CD4-positive, alpha-beta memory T cell (primary cell): ENCODE measurements at regions not wholly inside any gene's neighbourhood (a gene's known extent, or its start where the extent isn't known, plus 50 kb on each side); places are given as distances from the start of the nearest gene placed in this dataset.

Source experiments
- CTCF ChIA-PET: fragments of 350-600 bp; sonication (Branson Sonifier 250); formaldehyde crosslinking; loops from one replicate; lab custom pipeline; 2021; ENCODE audit warnings: inconsistent platforms; ENCODE audit not compliant: partially characterized antibody; lab: Charles Lee
- POLR2A ChIA-PET: fragments of 350-600 bp; sonication (Branson Sonifier 250); formaldehyde crosslinking; loops from one replicate; lab custom pipeline; 2021; ENCODE audit not compliant: partially characterized antibody; lab: Charles Lee
- DNase-seq, 5 donors: peaks; one replicate each; pipeline versions ENCODE4 v3.0.0 to v3.0.0-alpha.2; 2020 to 2022; ENCODE audit warnings: mixed read lengths in 1 of 5
- H3K27ac ChIP-seq: one replicate; pipeline ENCODE4 v1.7.0; 2013; ENCODE audit warnings: low read depth, low read length
- H3K27me3 ChIP-seq: 2 replicates; pipeline ENCODE4 v1.7.0; 2013; ENCODE audit warnings: mild to moderate bottlenecking, low read length, moderate library complexity; ENCODE audit not compliant: insufficient read depth
- H3K36me3 ChIP-seq: 2 replicates; pipeline ENCODE4 v1.7.0; 2013; ENCODE audit warnings: mild to moderate bottlenecking, low read length, moderate library complexity; ENCODE audit not compliant: insufficient read depth
- H3K4me1 ChIP-seq: 2 replicates; pipeline ENCODE4 v1.7.0; 2013; ENCODE audit warnings: mild to moderate bottlenecking, low read length, moderate library complexity; ENCODE audit not compliant: insufficient read depth
- H3K4me3 ChIP-seq, 2 donors: one replicate each; pipeline ENCODE4 v1.7.0; 2013; ENCODE audit warnings: low read length in 2 of 2, mild to moderate bottlenecking in 1 of 2
- H3K9me3 ChIP-seq, 2 donors: one replicate each; pipeline ENCODE4 v1.7.0; 2013; ENCODE audit warnings: low read length in 2 of 2, control low read depth in 1 of 2; ENCODE audit not compliant: control insufficient read depth in 1 of 2
- H3K27ac Mint-ChIP-seq, 7 donors: one replicate each; pipeline ENCODE4 v1.8.0; 2020 to 2021; ENCODE audit warnings: mixed read lengths in 7 of 7, mild to moderate bottlenecking in 6 of 7, inconsistent platforms in 3 of 7, moderate library complexity in 3 of 7
- H3K27me3 Mint-ChIP-seq, 2 donors: one replicate each; pipeline ENCODE4 v1.8.0; 2020 to 2021; ENCODE audit warnings: mixed read lengths in 2 of 2
- H3K36me3 Mint-ChIP-seq, 2 donors: one replicate each; pipeline ENCODE4 v1.8.0; 2020 to 2021; ENCODE audit warnings: mixed read lengths in 2 of 2, inconsistent platforms in 1 of 2, mild to moderate bottlenecking in 1 of 2
- H3K4me1 Mint-ChIP-seq, 4 donors: one replicate each; pipeline ENCODE4 v1.8.0; 2020 to 2021; ENCODE audit warnings: mixed read lengths in 4 of 4, mild to moderate bottlenecking in 1 of 4
- H3K4me3 Mint-ChIP-seq, 8 donors: one replicate each; pipeline ENCODE4 v1.8.0; 2020 to 2021; ENCODE audit warnings: mixed read lengths in 8 of 8, mild to moderate bottlenecking in 7 of 8, moderate library complexity in 6 of 8, inconsistent platforms in 3 of 8
- H3K9me3 Mint-ChIP-seq, 8 donors: one replicate each; pipeline ENCODE4 v1.8.0; 2020 to 2021; ENCODE audit warnings: mixed read lengths in 8 of 8, mild to moderate bottlenecking in 5 of 8, inconsistent platforms in 3 of 8, moderate library complexity in 1 of 8
- intact Hi-C: fragments of 100-400 bp; cut with micrococcal nuclease; formaldehyde crosslinking; loops from one replicate; pipeline ENCODE4 v1.15.1; 2023

GRCh38 chr6:81451787-81452186 is 300.7 kb downstream of the TENT5A start:
- Mint-ChIP-seq H3K27ac (no peak overlapping the region), H3K4me3 (no peak overlapping the region), H3K27me3 (no peaks in the 10 kb centered on the region), H3K4me1 (no peaks in the 10 kb centered on the region), H3K9me3 (peaks cover 0 to 4% (median 0%) of the 10 kb centered on the region in 8 donors), H3K36me3 (no peaks in the 10 kb centered on the region)
- ChIA-PET POLR2A (no interaction called here), CTCF (no interaction called here)
- H3K27me3 ChIP-seq: no peaks in the 10 kb centered on the region
- no peaks in the 10 kb centered on the region for H3K4me1 ChIP-seq
- H3K27ac ChIP-seq: no peak overlapping the region
- H3K36me3 ChIP-seq: no peaks in the 10 kb centered on the region
- H3K4me3 ChIP-seq: no peak overlapping the region
- no peaks in the 10 kb centered on the region for H3K9me3 ChIP-seq
- DNase-seq: no peak
- intact Hi-C loops: no loop called here

GRCh38 chr6:81450180-81450579 is 302.3 kb downstream of the TENT5A start:
- Histone ChIP-seq H3K4me1 (no peaks in the 10 kb centered on the region), H3K9me3 (no peaks in the 10 kb centered on the region), H3K36me3 (no peaks in the 10 kb centered on the region), H3K4me3 (no peak overlapping the region), H3K27ac (no peak overlapping the region), H3K27me3 (no peaks in the 10 kb centered on the region)
- POLR2A ChIA-PET: no interaction called here
- CTCF ChIA-PET: no interaction called here
- Mint-ChIP-seq H3K27me3 (no peaks in the 10 kb centered on the region), H3K9me3 (peaks cover 0 to 2% (median 0%) of the 10 kb centered on the region in 8 donors), H3K36me3 (no peaks in the 10 kb centered on the region), H3K27ac (no peak overlapping the region), H3K4me3 (no peak overlapping the region), H3K4me1 (no peaks in the 10 kb centered on the region)
- DNase-seq: no peak
- intact Hi-C loops: no loop called here

- ChIA-PET POLR2A (no interaction called here), CTCF (no interaction called here)
- Mint-ChIP-seq H3K36me3 (no peaks in the 10 kb centered on the region), H3K27ac (no peak overlapping the region), H3K4me3 (no peak overlapping the region), H3K4me1 (no peaks in the 10 kb centered on the region), H3K9me3 (peaks cover 0 to 7% (median 1%) of the 10 kb centered on the region in 8 donors), H3K27me3 (no peaks in the 10 kb centered on the region)
- Histone ChIP-seq H3K4me1 (no peaks in the 10 kb centered on the region), H3K9me3 (peaks cover 0 to 7% of the 10 kb centered on the region in 2 donors), H3K4me3 (no peak overlapping the region), H3K36me3 (no peaks in the 10 kb centered on the region), H3K27ac (no peak overlapping the region), H3K27me3 (no peaks in the 10 kb centered on the region)
- intact Hi-C loops: no loop called here
- DNase-seq: no peak
Measured at GRCh38 chr6:81446509-81446908, 306.0 kb downstream of the TENT5A start.

- H3K27me3 Mint-ChIP-seq: no peaks in the 10 kb centered on the region
- Histone ChIP-seq H3K9me3 (peaks cover 0 to 7% of the 10 kb centered on the region in 2 donors), H3K4me1 (no peaks in the 10 kb centered on the region), H3K36me3 (no peaks in the 10 kb centered on the region), H3K27ac (no peak overlapping the region), H3K4me3 (no peak overlapping the region), H3K27me3 (no peaks in the 10 kb centered on the region)
- CTCF ChIA-PET: no interaction called here
- H3K27ac Mint-ChIP-seq: no peak overlapping the region
- DNase-seq: no peak
- POLR2A ChIA-PET: no interaction called here
- H3K9me3 Mint-ChIP-seq: peaks cover 0 to 38% (median 21%) of the 10 kb centered on the region in 8 donors
- intact Hi-C loops: no loop called here
- H3K4me1 Mint-ChIP-seq: no peaks in the 10 kb centered on the region
- no peak overlapping the region for H3K4me3 Mint-ChIP-seq
- no peaks in the 10 kb centered on the region for H3K36me3 Mint-ChIP-seq
Measured at GRCh38 chr6:81439417-81439816, 313.1 kb downstream of the TENT5A start.

GRCh38 chr6:81436990-81437389 is 315.5 kb downstream of the TENT5A start:
- intact Hi-C loops: no loop called here
- no peak overlapping the region for H3K4me3 Mint-ChIP-seq
- H3K27ac ChIP-seq: no peak overlapping the region
- H3K27me3 ChIP-seq: no peaks in the 10 kb centered on the region
- no peaks in the 10 kb centered on the region for H3K4me1 Mint-ChIP-seq
- H3K4me3 ChIP-seq: no peak overlapping the region
- peaks cover 0 to 38% (median 19%) of the 10 kb centered on the region in 8 donors for H3K9me3 Mint-ChIP-seq
- ChIA-PET POLR2A (no interaction called here), CTCF (no interaction called here)
- no peaks in the 10 kb centered on the region for H3K36me3 Mint-ChIP-seq
- no peaks in the 10 kb centered on the region for H3K27me3 Mint-ChIP-seq
- no peaks in the 10 kb centered on the region for H3K4me1 ChIP-seq
- H3K9me3 ChIP-seq: no peaks in the 10 kb centered on the region
- H3K36me3 ChIP-seq: no peaks in the 10 kb centered on the region
- H3K27ac Mint-ChIP-seq: no peak overlapping the region
- no peak for DNase-seq

GRCh38 chr6:81413306-81413705 is 339.2 kb downstream of the TENT5A start:
- Histone ChIP-seq H3K27me3 (no peaks in the 10 kb centered on the region), H3K27ac (no peak overlapping the region), H3K4me3 (no peak overlapping the region), H3K36me3 (no peaks in the 10 kb centered on the region), H3K4me1 (no peaks in the 10 kb centered on the region), H3K9me3 (no peaks in the 10 kb centered on the region)
- ChIA-PET POLR2A (no interaction called here), CTCF (no interaction called here)
- Mint-ChIP-seq H3K27me3 (no peaks in the 10 kb centered on the region), H3K36me3 (no peaks in the 10 kb centered on the region), H3K4me3 (no peak overlapping the region), H3K27ac (no peak overlapping the region), H3K9me3 (peaks cover 0 to 3% (median 1%) of the 10 kb centered on the region in 8 donors), H3K4me1 (no peaks in the 10 kb centered on the region)
- intact Hi-C loops: no loop called here
- no peak for DNase-seq

- H3K27ac ChIP-seq: no peak overlapping the region
- H3K4me3 Mint-ChIP-seq: no peak overlapping the region
- CTCF ChIA-PET: no interaction called here
- H3K36me3 ChIP-seq: no peaks in the 10 kb centered on the region
- no peaks in the 10 kb centered on the region for H3K9me3 ChIP-seq
- no peak overlapping the region for H3K4me3 ChIP-seq
- H3K4me1 ChIP-seq: no peaks in the 10 kb centered on the region
- H3K27me3 ChIP-seq: no peaks in the 10 kb centered on the region
- peaks cover 0 to 11% (median 2%) of the 10 kb centered on the region in 8 donors for H3K9me3 Mint-ChIP-seq
- no peaks in the 10 kb centered on the region for H3K4me1 Mint-ChIP-seq
- no peak for DNase-seq
- intact Hi-C loops: no loop called here
- no peaks in the 10 kb centered on the region for H3K27me3 Mint-ChIP-seq
- POLR2A ChIA-PET: no interaction called here
- no peaks in the 10 kb centered on the region for H3K36me3 Mint-ChIP-seq
- no peak overlapping the region for H3K27ac Mint-ChIP-seq
Measured at GRCh38 chr6:81401970-81402690, 350.4 kb downstream of the TENT5A start.
